ENCODE measurements at regions not wholly inside any gene's neighbourhood (a gene's known extent, or its start where the extent isn't known, plus 50 kb on each side); places are given as distances from the start of the nearest gene placed in this dataset.
A peak's percentile ranks its signal among the peaks of the same experiment; 100 is the strongest.
"Not testable (repeated sequence)": the region's sequence is repeated elsewhere in the genome, so short reads cannot be mapped to it uniquely, and the experiment has no call there.

GRCh38 chrX:66760651-66761050 is 121.8 kb upstream of the EDA2R start:
- peaks cover 0 to 3% of the 10 kb centered on the region in 2 donors for H3K9me3 Mint-ChIP-seq
- no peak for DNase-seq (ENCODE audit: low spot score in 2 of 2)
- no peaks in the 10 kb centered on the region for H3K36me3 Mint-ChIP-seq
- ATAC-seq = no peak
- H3K27ac Mint-ChIP-seq = no peak overlapping the region

- H3K9me3 Mint-ChIP-seq = no peaks in the 10 kb centered on the region
- no peak overlapping the region for H3K27ac Mint-ChIP-seq
- DNase-seq (ENCODE audit: low spot score in 2 of 2) (no peak), ATAC-seq (no peak)
- no peaks in the 10 kb centered on the region for H3K36me3 Mint-ChIP-seq
These were observed 117.8 kb upstream of the EDA2R start for GRCh38 chrX:66756717-66757116.

DNA sequence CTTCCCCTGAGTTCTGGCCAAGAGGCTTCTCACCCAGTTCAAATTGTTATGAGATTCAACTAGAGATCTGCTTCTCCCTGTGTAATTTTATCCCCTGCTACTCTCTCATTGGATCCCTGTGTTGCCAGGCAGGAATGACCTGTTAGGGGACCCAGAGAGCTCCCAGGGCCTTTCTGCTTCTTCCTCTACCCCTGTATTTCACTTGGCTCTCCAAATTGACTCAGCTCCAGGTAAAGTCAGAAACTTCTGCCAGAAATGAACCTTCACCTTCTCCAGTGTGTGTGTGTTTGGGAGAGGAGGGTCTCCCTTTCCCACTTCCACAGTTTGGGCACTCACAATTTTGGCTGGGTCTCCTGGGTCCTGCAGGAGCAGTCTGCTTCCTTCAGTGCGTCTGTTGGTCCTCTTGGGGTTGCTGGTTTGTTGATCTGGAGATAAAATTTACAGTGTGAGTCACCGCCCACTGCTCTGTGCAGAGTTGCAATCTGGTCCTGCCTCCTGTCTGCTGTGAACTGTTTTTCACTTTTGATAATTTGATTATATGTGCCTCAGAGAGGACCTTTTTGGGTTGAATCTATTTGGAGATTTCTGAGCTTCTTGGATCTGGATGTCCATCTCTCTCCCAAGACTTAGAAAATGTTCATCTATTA is 112.4 kb upstream of the EDA2R start:
- no peak for ATAC-seq
- Mint-ChIP-seq H3K36me3 (no peaks in the 10 kb centered on the region), H3K9me3 (no peaks in the 10 kb centered on the region), H3K27ac (no peak overlapping the region)
- DNase-seq (ENCODE audit: low spot score in 2 of 2) = no peak

DNA sequence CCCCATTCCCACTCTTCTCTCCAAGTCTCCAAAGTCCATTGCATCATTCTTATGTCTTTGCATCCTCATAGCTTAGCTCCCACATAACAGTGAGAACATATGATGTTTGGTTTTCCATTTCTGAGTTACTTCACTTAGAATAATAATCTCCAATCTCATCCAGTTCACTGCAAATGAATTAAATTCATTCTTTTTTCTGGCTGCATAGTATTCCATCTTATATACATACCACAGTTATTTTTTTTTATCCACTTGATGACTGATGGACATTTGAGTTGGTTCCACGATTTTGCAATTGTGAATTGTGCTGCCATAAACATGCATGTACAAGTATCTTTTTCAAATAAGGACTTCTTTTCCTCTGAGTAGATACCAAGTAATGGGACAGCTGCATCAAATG is 105.6 kb upstream of the EDA2R start:
- not testable (repeated sequence) for DNase-seq (ENCODE audit: low spot score in 2 of 2); H3K27ac Mint-ChIP-seq; ATAC-seq
- Mint-ChIP-seq H3K9me3 (peaks cover 0 to 11% of the 10 kb centered on the region in 2 donors), H3K36me3 (peaks cover 0 to 12% of the 10 kb centered on the region in 2 donors)

DNA sequence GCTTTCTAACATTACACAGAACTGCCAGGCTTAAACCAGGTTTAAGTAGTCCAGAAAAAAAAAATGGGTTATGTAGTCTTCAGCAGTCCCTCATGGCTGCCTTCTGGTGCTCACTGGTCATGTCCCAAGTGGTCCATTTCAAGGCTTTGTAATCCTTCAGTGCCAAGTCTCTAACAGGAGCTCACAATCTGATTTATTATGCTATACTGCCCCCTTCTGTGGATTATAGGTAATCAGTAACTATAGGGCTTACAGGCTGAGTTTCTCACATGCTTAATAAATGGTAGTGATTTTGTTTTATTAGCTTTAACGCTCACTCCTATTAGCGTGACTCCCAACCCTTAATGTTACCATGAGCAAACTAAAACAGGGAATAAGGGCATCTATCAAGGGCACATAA is 92.5 kb upstream of the EDA2R start:
- ATAC-seq (peak in 1 of 2 donors; percentile 43), DNase-seq (ENCODE audit: low spot score in 2 of 2) (no peak)
- H3K27ac Mint-ChIP-seq = no peak overlapping the region
- no peaks in the 10 kb centered on the region for H3K36me3 Mint-ChIP-seq
- no peaks in the 10 kb centered on the region for H3K9me3 Mint-ChIP-seq

GRCh38 chrX:66728818-66729271 is 90.0 kb upstream of the EDA2R start:
- peak; percentile 87 to 89 for ATAC-seq
- peak; percentile 55 to 60 for DNase-seq (ENCODE audit: low spot score in 2 of 2)
- Mint-ChIP-seq H3K9me3 (no peaks in the 10 kb centered on the region), H3K27ac (peak overlapping the region; percentile 58 to 60), H3K36me3 (no peaks in the 10 kb centered on the region)

DNA sequence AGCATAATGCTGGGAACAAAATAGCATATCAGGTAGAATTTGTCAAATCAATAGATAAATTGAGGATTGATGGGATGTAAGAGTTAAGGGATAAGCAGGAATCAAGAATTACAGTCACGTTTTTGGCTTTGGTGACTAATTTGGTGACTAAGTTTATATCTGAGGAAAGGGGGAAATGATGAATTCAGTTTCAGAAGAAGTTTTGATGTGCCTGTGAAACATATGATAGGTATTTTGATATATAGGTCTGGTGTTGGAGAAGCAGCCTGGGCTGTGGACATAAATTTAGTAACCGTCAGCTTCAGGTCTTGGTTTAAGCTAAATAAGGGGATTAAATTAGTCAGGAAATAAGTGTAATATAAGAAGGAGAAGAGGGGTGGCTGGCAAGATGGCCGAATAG is 79.0 kb upstream of the EDA2R start:
- Mint-ChIP-seq H3K9me3 (no peaks in the 10 kb centered on the region), H3K27ac (no peak overlapping the region), H3K36me3 (peaks cover 0 to 6% of the 10 kb centered on the region in 2 donors)
- DNase-seq (ENCODE audit: low spot score in 2 of 2) (no peak), ATAC-seq (no peak)

DNA sequence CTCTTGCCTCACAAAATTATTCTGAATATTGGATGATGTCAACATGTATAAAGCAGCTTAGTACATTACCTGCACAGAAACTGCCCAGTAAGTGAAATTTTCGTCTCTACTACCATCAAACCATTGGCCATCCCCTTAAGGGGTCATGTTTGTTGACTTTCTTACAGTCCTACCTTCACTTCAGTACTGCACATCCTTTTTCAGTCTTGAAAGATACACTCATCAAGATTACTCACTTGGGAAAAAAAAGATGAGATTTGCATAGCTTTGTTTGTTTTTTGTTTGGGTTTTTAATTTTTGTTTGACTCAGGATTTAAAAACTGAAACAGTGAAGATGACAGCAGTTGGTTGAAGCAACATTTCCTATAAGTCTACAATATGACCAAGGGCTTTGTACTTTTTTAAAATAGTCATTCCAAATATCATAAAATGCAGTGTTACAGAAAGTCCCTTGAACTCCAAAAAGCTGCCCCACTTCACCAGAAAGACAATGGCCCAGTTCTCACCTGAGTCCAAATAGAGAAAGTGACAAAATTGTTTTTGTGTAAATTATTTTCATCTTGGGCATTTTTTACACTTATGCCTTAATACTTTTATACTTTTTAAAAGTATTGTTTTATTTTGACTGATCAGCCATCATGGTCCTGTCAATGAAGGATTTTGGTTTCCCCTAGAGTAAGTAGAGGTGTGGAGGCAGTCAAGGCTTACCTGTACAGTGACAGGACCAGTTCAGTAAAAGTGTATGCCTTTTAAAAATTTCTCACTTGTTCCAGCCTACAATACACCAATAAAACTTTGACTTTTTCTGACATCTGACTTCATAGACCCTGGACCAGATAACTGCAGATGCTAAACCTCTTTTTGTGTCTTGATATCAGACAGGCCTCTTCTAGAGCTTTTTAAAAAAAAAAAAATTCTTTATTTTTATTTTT is 59.7 kb upstream of the EDA2R start:
- ATAC-seq (peak; percentile 49 to 77), DNase-seq (ENCODE audit: low spot score in 2 of 2) (no peak)
- Mint-ChIP-seq H3K36me3 (no peaks in the 10 kb centered on the region), H3K9me3 (no peaks in the 10 kb centered on the region), H3K27ac (no peak overlapping the region)

DNA sequence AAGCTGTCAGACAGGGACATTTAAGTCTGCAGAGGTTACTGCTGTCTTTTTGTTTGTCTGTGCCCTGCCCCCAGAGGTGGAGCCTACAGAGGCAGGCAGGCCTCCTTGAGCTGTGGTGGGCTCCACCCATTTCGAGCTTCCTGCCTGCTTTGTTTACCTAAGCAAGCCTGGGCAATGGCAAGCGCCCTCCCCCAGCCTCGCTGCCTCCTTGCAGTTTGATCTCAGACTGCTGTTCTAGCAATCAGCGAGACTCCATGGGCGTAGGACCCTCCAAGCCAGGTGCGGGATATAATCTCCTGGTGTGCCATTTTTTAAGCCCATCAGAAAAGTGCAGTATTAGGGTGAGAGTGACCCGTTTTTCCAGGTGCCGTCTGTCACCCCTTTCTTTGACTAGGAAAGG is 53.6 kb upstream of the EDA2R start:
- DNase-seq (ENCODE audit: low spot score in 2 of 2); H3K9me3 Mint-ChIP-seq; ATAC-seq; H3K27ac Mint-ChIP-seq: not testable (repeated sequence)
- peaks cover 0 to 14% of the 10 kb centered on the region in 2 donors for H3K36me3 Mint-ChIP-seq
